IMR-90 (cell line): ENCODE measurements at regions not wholly inside any gene's neighbourhood (a gene's known extent, or its start where the extent isn't known, plus 50 kb on each side); places are given as distances from the start of the nearest gene placed in this dataset.

Experiments
- ATAC-seq: fragments of 200-7000 bp; cut with Tn5 transposase; 2 replicates; pipeline ENCODE4 v1.9.1; 2020; ENCODE audit warnings: low read depth, mild to moderate bottlenecking, moderate library complexity
- BruUV-seq: library from RNA; stranded (reverse); fragments of 400-500 nt; replicated peaks from 2 replicates; lab custom pipeline; 2021; lab: Mats Ljungman, UMichigan
- CTCF ChIA-PET: fragments of 300-600 bp; formaldehyde crosslinking; extraction: SDS; loops from one replicate; lab custom pipeline; 2021; ENCODE audit warnings: antibody characterized with exemption; lab: Yijun Ruan, JAX
- POLR2A ChIA-PET: fragments of 300-600 bp; sonication (Branson Sonifier 250); formaldehyde crosslinking; loops from one replicate; lab custom pipeline; 2022; ENCODE audit warnings: antibody characterized with exemption; ENCODE audit not compliant: unreplicated experiment; lab: Charles Lee
- DNase-seq: peaks from one replicate; pipeline ENCODE4 v3.0.0; 2013
- H2AFZ ChIP-seq: replicated peaks from 2 replicates; pipeline ENCODE3; 2013; ENCODE audit warnings: low read length, mild to moderate bottlenecking; ENCODE audit not compliant: poor library complexity
- H2AK5ac ChIP-seq: 2 replicates; pipeline ENCODE4 v1.6.1; 2013; ENCODE audit warnings: low read depth, low read length, inconsistent platforms
- H2AK9ac ChIP-seq: replicated peaks from 2 replicates; pipeline ENCODE3; 2013; ENCODE audit warnings: mild to moderate bottlenecking, low read depth, low read length, moderate library complexity; ENCODE audit not compliant: poor library complexity
- H2BK120ac ChIP-seq: 2 replicates; pipeline ENCODE4 v1.6.1; 2013; ENCODE audit warnings: low read depth, low read length, inconsistent platforms
- H2BK15ac ChIP-seq: 3 replicates; pipeline ENCODE4 v1.6.1; 2013; ENCODE audit warnings: low read depth, low read length, inconsistent platforms
- H2BK20ac ChIP-seq: 2 replicates; pipeline ENCODE4 v1.6.1; 2013; ENCODE audit warnings: low read depth, mild to moderate bottlenecking, inconsistent platforms, low read length, moderate library complexity
- H2BK5ac ChIP-seq: 2 replicates; pipeline ENCODE4 v1.6.1; 2013; ENCODE audit warnings: mild to moderate bottlenecking, low read depth, low read length, inconsistent platforms; ENCODE audit not compliant: poor library complexity, severe bottlenecking
- H3K14ac ChIP-seq: replicated peaks from 2 replicates; pipeline ENCODE4 v1.6.1; 2013; ENCODE audit warnings: low read depth, low read length, inconsistent platforms
- H3K18ac ChIP-seq: 2 replicates; pipeline ENCODE4 v1.6.1; 2013; ENCODE audit warnings: low read depth, low read length, control low read depth
- H3K23ac ChIP-seq: 2 replicates; pipeline ENCODE4 v1.6.1; 2013; ENCODE audit warnings: low read depth, low read length, inconsistent platforms
- H3K27ac ChIP-seq: 2 replicates; pipeline ENCODE4 v1.5.1; 2013; ENCODE audit warnings: mild to moderate bottlenecking, control low read depth, low read length; ENCODE audit not compliant: insufficient read depth
- H3K27me3 ChIP-seq: 2 replicates; pipeline ENCODE4 v1.6.1; 2013; ENCODE audit warnings: low read length; ENCODE audit not compliant: control insufficient read depth, insufficient read depth
- H3K36me3 ChIP-seq: 2 replicates; pipeline ENCODE4 v1.6.1; 2013; ENCODE audit warnings: low read length, mixed read lengths; ENCODE audit not compliant: control insufficient read depth, insufficient read depth
- H3K4ac ChIP-seq: 2 replicates; pipeline ENCODE4 v1.6.1; 2013; ENCODE audit warnings: low read depth, low read length, inconsistent platforms
- H3K4me1 ChIP-seq: 2 replicates; pipeline ENCODE4 v1.6.1; 2013; ENCODE audit warnings: low read length, mixed read lengths; ENCODE audit not compliant: control insufficient read depth, insufficient read depth
- H3K4me2 ChIP-seq: 2 replicates; pipeline ENCODE4 v1.6.1; 2013; ENCODE audit warnings: low read depth, mild to moderate bottlenecking, control low read depth, low read length, moderate library complexity
- H3K4me3 ChIP-seq: 2 replicates; pipeline ENCODE4 v1.5.1; 2013; ENCODE audit warnings: low read depth, mild to moderate bottlenecking, control low read depth, low read length, moderate library complexity; ENCODE audit not compliant: insufficient read depth
- H3K56ac ChIP-seq: 2 replicates; pipeline ENCODE4 v1.6.1; 2013; ENCODE audit warnings: low read length, inconsistent platforms; ENCODE audit not compliant: insufficient read depth; ENCODE audit errors: extremely low read depth
- H3K79me1 ChIP-seq, 2 experiments: 2 replicates each; pipeline ENCODE4 v1.6.1; 2013; ENCODE audit warnings: low read length in 2 of 2, inconsistent platforms in 1 of 2, low read depth in 1 of 2
- H3K9ac ChIP-seq: 2 replicates; pipeline ENCODE4 v1.6.1; 2013; ENCODE audit warnings: low read depth, low read length, control low read depth
- H3K9me1 ChIP-seq: 2 replicates; pipeline ENCODE4 v1.6.1; 2013; ENCODE audit warnings: low read length, inconsistent platforms; ENCODE audit not compliant: insufficient read depth
- H3K9me3 ChIP-seq: 2 replicates; pipeline ENCODE4 v1.6.1; 2013; ENCODE audit warnings: low read length; ENCODE audit not compliant: control insufficient read depth, insufficient read depth
- H4K20me1 ChIP-seq: 2 replicates; pipeline ENCODE4 v1.6.1; 2013; ENCODE audit warnings: low read length, inconsistent platforms; ENCODE audit not compliant: insufficient read depth
- H4K5ac ChIP-seq: 2 replicates; pipeline ENCODE4 v1.6.1; 2013; ENCODE audit warnings: mild to moderate bottlenecking, low read depth, low read length, control low read depth
- H4K8ac ChIP-seq, 2 experiments: 2 replicates each; pipeline ENCODE4 v1.6.1; 2013; ENCODE audit warnings: low read depth in 2 of 2, low read length in 2 of 2, control low read depth in 1 of 2, inconsistent platforms in 1 of 2
- H4K91ac ChIP-seq: 2 replicates; pipeline ENCODE4 v1.6.1; 2013; ENCODE audit warnings: low read depth, low read length, inconsistent platforms; ENCODE audit not compliant: insufficient read depth
- BHLHE40 ChIP-seq: fragments of 150-350 bp; IDR thresholded peaks from 2 replicates; pipeline ENCODE4 v1.6.1; 2016; ENCODE audit warnings: mild to moderate bottlenecking, low read depth, low read length
- MAZ ChIP-seq: IDR thresholded peaks from 2 replicates; pipeline ENCODE4 v1.6.1; 2012; ENCODE audit warnings: low read depth, mild to moderate bottlenecking, low read length, improper control_type of control experiment, moderate library complexity, borderline replicate concordance
- RAD21 ChIP-seq: IDR thresholded peaks from 2 replicates; pipeline ENCODE4 v1.6.1; 2012; ENCODE audit warnings: low read length, improper control_type of control experiment
- RFX5 ChIP-seq: IDR thresholded peaks from 2 replicates; pipeline ENCODE4 v1.8.0; 2012; ENCODE audit warnings: low read depth, mild to moderate bottlenecking, low read length, moderate library complexity
- USF2 ChIP-seq: fragments of 150-350 bp; IDR thresholded peaks from 2 replicates; pipeline ENCODE4 v1.6.1; 2017; ENCODE audit warnings: mild to moderate bottlenecking, antibody characterized with exemption, low read length, low read depth
- WGBS, 2 experiments: methylation state at CpG; one replicate each; pipeline versions ENCODE4 v1.1.5 to v1.1.7; 2013; ENCODE audit warnings: missing lambda C conversion rate in 2 of 2; ENCODE audit not compliant: insufficient read length in 1 of 2; ENCODE audit errors: extremely low coverage in 2 of 2; 5-methylcytosine and 5-hydroxymethylcytosine counted together
- dilution Hi-C: fragments of 300-500 bp; cut with HindIII; formaldehyde crosslinking; loops from one replicate; pipeline ENCODE4 v1.14.3; 2018; ENCODE audit warnings: low sequenced_read_pairs; ENCODE audit not compliant: unreplicated experiment
- in situ Hi-C: fragments of 300-500 bp; cut with MboI; formaldehyde crosslinking; loops from 3 replicates; pipeline ENCODE4 v1.14.3; 2019; ENCODE audit warnings: low sequenced_read_pairs, inconsistent platforms, mixed read lengths
- intact Hi-C: fragments of 100-400 bp; cut with micrococcal nuclease; formaldehyde crosslinking; loops from 2 replicates; pipeline ENCODE4 v1.10.0; 2022

- no peak overlapping the region for H2BK120ac ChIP-seq
- no peaks in the 10 kb centered on the region for H3K79me1 ChIP-seq
- H3K23ac ChIP-seq: no peak overlapping the region
- ChIA-PET CTCF (no interaction called here), POLR2A (no interaction called here)
- no peak overlapping the region for H2AK9ac ChIP-seq
- H2BK20ac ChIP-seq: no peak overlapping the region
- H2BK5ac ChIP-seq: no peak overlapping the region
- no peaks in the 10 kb centered on the region for H4K20me1 ChIP-seq
- H3K27ac ChIP-seq: no peak overlapping the region
- H4K91ac ChIP-seq: no peak overlapping the region
- no peak overlapping the region for H2BK15ac ChIP-seq
- H3K56ac ChIP-seq: no peak overlapping the region
- no peaks in the 10 kb centered on the region for H3K9me3 ChIP-seq
- intact Hi-C loops: no loop called here
- H3K18ac ChIP-seq: no peak overlapping the region
- DNase-seq (peak; percentile 59), ATAC-seq (peak; percentile 94)
- no peaks in the 10 kb centered on the region for H3K9me1 ChIP-seq
- no peak overlapping the region for H3K9ac ChIP-seq
- TF ChIP-seq MAZ (no peak), USF2 (no peak), BHLHE40 (no peak), RAD21 (no peak), RFX5 (peak; percentile 96)
- no TSS peak for BruUV-seq
- in situ Hi-C loops: no loop called here
- H3K4ac ChIP-seq: no peak overlapping the region
- H2AFZ ChIP-seq: no peak overlapping the region
- no peak overlapping the region for H4K8ac ChIP-seq
- H4K5ac ChIP-seq: no peak overlapping the region
- no peaks in the 10 kb centered on the region for H3K27me3 ChIP-seq
- H3K4me1 ChIP-seq: no peaks in the 10 kb centered on the region
- H3K4me3 ChIP-seq: no peak overlapping the region
- dilution Hi-C loops: no loop called here
- H2AK5ac ChIP-seq: no peak overlapping the region
- no peak overlapping the region for H3K4me2 ChIP-seq
- no CpG with 5 or more reads among the region's 3 CpGs for WGBS, 2 experiments
- no peaks in the 10 kb centered on the region for H3K36me3 ChIP-seq
- no peak overlapping the region for H3K14ac ChIP-seq
These were observed 73.7 kb upstream of the DNAJC10 start for GRCh38 chr2:182642328-182642727.
